A549 (cell line): ENCODE measurements at regions not wholly inside any gene's neighbourhood (a gene's known extent, or its start where the extent isn't known, plus 50 kb on each side); places are given as distances from the start of the nearest gene placed in this dataset.

Source experiments
- ATAC-seq, 2 experiments: fragments of 200-7000 bp in 1 of 2; fragments of >200 bp in 1 of 2; cut with Nextera tagmentation in 1 of 2; cut with Tn5 transposase in 1 of 2; 3 replicates each; pipeline versions ENCODE4 v1.8.0 to v1.9.1; 2018 to 2020; ENCODE audit warnings: mild to moderate bottlenecking in 1 of 2, moderate library complexity in 1 of 2
- CTCF ChIA-PET: fragments of 300-600 bp; sonication (Branson Sonifier 250); formaldehyde crosslinking; extraction: SDS; loops from one replicate; lab custom pipeline; 2021; ENCODE audit warnings: antibody characterized with exemption, inconsistent platforms; lab: Yijun Ruan, JAX
- POLR2A ChIA-PET: fragments of 350-600 bp; formaldehyde crosslinking; extraction: SDS; loops from one replicate; lab custom pipeline; 2021; ENCODE audit warnings: antibody characterized with exemption, inconsistent platforms; lab: Yijun Ruan, JAX
- DNase-seq, 2 experiments: peaks; one replicate each; pipeline versions ENCODE4 v3.0.0 to v3.0.0-alpha.2; 2011 to 2016; ENCODE audit warnings: low read depth in 1 of 2, low spot score in 1 of 2
- FAIRE-seq: peaks from 2 replicates; lab custom pipeline; 2011; peaks lifted over from hg19 to GRCh38; lab: Jason Lieb, UNC
- H3K27ac ChIP-seq, 2 experiments: fragments of >200 bp; sonication (Bioruptor Twin); formaldehyde crosslinking; 3 replicates each; pipeline ENCODE4 v1.5.1; 2016 to 2017
- H3K4me1 ChIP-seq: fragments of >200 bp; sonication (Bioruptor Twin); formaldehyde crosslinking; 3 replicates; pipeline ENCODE4 v1.6.1; 2016
- H3K4me2 ChIP-seq: fragments of >200 bp; sonication (Bioruptor Twin); formaldehyde crosslinking; 3 replicates; pipeline ENCODE4 v1.6.1; 2016
- H3K4me3 ChIP-seq: fragments of >200 bp; sonication (Bioruptor Twin); formaldehyde crosslinking; 3 replicates; pipeline ENCODE4 v1.5.1; 2016
- H3K9me3 ChIP-seq: fragments of >200 bp; sonication (Bioruptor Twin); formaldehyde crosslinking; 3 replicates; pipeline ENCODE4 v1.6.1; 2016
- ATOH8 ChIP-seq: fragments of 250-450 bp; sonication (Bioruptor Pico); IDR thresholded peaks from 2 replicates; pipeline ENCODE4 v1.5.0; 2020; ENCODE audit warnings: low read depth, mild to moderate bottlenecking, moderate library complexity
- CBX2 ChIP-seq: fragments of 200-600 bp; sonication (generic); IDR thresholded peaks from 2 replicates; pipeline ENCODE4 v1.6.1; 2016; ENCODE audit warnings: low read depth, mild to moderate bottlenecking, borderline replicate concordance
- CEBPB ChIP-seq, 2 experiments: fragments of >200 bp in 1 of 2; sonication (Bioruptor Twin) in 1 of 2; formaldehyde crosslinking in 1 of 2; IDR thresholded peaks; 2 replicates each; pipeline ENCODE4 v1.6.1; 2012 to 2016
- CHD2 ChIP-seq: fragments of 150-350 bp; IDR thresholded peaks from 2 replicates; pipeline ENCODE4 v1.6.1; 2014; ENCODE audit warnings: low read length; ENCODE audit not compliant: partially characterized antibody
- CHD4 ChIP-seq: fragments of 200-600 bp; sonication (generic); IDR thresholded peaks from 2 replicates; pipeline ENCODE4 v1.6.1; 2016; ENCODE audit warnings: antibody characterized with exemption, mild to moderate bottlenecking, borderline replicate concordance
- EHF ChIP-seq: fragments of 250-450 bp; sonication (Bioruptor Pico); IDR thresholded peaks from 2 replicates; pipeline ENCODE4 v1.5.0; 2020; ENCODE audit warnings: mild to moderate bottlenecking
- ESRRA ChIP-seq: fragments of 150-350 bp; IDR thresholded peaks from 2 replicates; pipeline ENCODE4 v1.6.1; 2014; ENCODE audit warnings: mild to moderate bottlenecking, low read length, borderline replicate concordance
- FOXS1 ChIP-seq: fragments of 250-450 bp; sonication (Bioruptor Pico); IDR thresholded peaks from 2 replicates; pipeline ENCODE4 v1.5.0; 2020; ENCODE audit warnings: mild to moderate bottlenecking, moderate library complexity
- HDAC2 ChIP-seq: fragments of 200-600 bp; sonication (generic); IDR thresholded peaks from 2 replicates; pipeline ENCODE4 v1.6.1; 2016
- HES2 ChIP-seq: fragments of >200 bp; sonication (Bioruptor Twin); formaldehyde crosslinking; IDR thresholded peaks from 2 replicates; pipeline ENCODE4 v1.6.1; 2016
- HOXA7 ChIP-seq: fragments of 250-450 bp; sonication (Bioruptor Pico); IDR thresholded peaks from 2 replicates; pipeline ENCODE4 v1.5.0; 2020; ENCODE audit warnings: mild to moderate bottlenecking, moderate library complexity
- HOXB13 ChIP-seq: fragments of 250-450 bp; sonication (Bioruptor Pico); IDR thresholded peaks from 2 replicates; pipeline ENCODE4 v1.5.0; 2020; ENCODE audit warnings: low read depth, mild to moderate bottlenecking, moderate library complexity
- JUNB ChIP-seq: fragments of >200 bp; sonication (Bioruptor Twin); formaldehyde crosslinking; IDR thresholded peaks from 2 replicates; pipeline ENCODE4 v1.6.1; 2016
- KDM1A ChIP-seq: fragments of 200-600 bp; sonication (generic); IDR thresholded peaks from 2 replicates; pipeline ENCODE4 v1.6.1; 2016; ENCODE audit warnings: low read depth, mild to moderate bottlenecking
- MAFK ChIP-seq: fragments of 450-650 bp; IDR thresholded peaks from 2 replicates; pipeline ENCODE4 v1.6.1; 2014; ENCODE audit not compliant: partially characterized antibody
- MAX ChIP-seq: IDR thresholded peaks from 2 replicates; pipeline ENCODE4 v1.6.1; 2012
- MAZ ChIP-seq: fragments of 150-350 bp; IDR thresholded peaks from 2 replicates; pipeline ENCODE4 v1.6.1; 2014; ENCODE audit warnings: antibody characterized with exemption, low read depth, low read length, borderline replicate concordance
- MYC ChIP-seq: IDR thresholded peaks from 2 replicates; pipeline ENCODE4 v1.6.1; 2012; ENCODE audit warnings: mild to moderate bottlenecking, inconsistent platforms, low read length, improper control_type of control experiment, borderline replicate concordance
- NR3C1 ChIP-seq: fragments of >200 bp; sonication (Bioruptor Twin); formaldehyde crosslinking; IDR thresholded peaks from 3 replicates; pipeline ENCODE4 v1.6.1; 2017
- PBX3 ChIP-seq: IDR thresholded peaks from 2 replicates; pipeline ENCODE4 v1.6.1; 2012
- PHF8 ChIP-seq: fragments of 200-600 bp; sonication (generic); IDR thresholded peaks from 2 replicates; pipeline ENCODE4 v1.6.1; 2016; ENCODE audit warnings: low read depth, mild to moderate bottlenecking, antibody characterized with exemption, moderate library complexity, borderline replicate concordance
- RCOR1 ChIP-seq: fragments of 150-350 bp; IDR thresholded peaks from 2 replicates; pipeline ENCODE4 v1.6.1; 2014; ENCODE audit warnings: antibody characterized with exemption, low read length, low read depth
- RFX5 ChIP-seq: fragments of 450-650 bp; IDR thresholded peaks from 2 replicates; pipeline ENCODE4 v1.7.1; 2014; ENCODE audit warnings: antibody characterized with exemption, mild to moderate bottlenecking, moderate library complexity
- SMC3 ChIP-seq: fragments of >200 bp; sonication (Bioruptor Twin); formaldehyde crosslinking; IDR thresholded peaks from 3 replicates; pipeline ENCODE4 v1.6.1; 2018; ENCODE audit warnings: inconsistent platforms
- TFCP2L1 ChIP-seq: fragments of 250-450 bp; sonication (Bioruptor Pico); IDR thresholded peaks from 2 replicates; pipeline ENCODE4 v1.5.0; 2021; ENCODE audit warnings: mild to moderate bottlenecking
- ZC3H11A ChIP-seq: fragments of 450-650 bp; IDR thresholded peaks from 2 replicates; pipeline ENCODE4 v1.6.1; 2014; ENCODE audit warnings: antibody characterized with exemption, mild to moderate bottlenecking
- ZFP36 ChIP-seq: fragments of 450-650 bp; IDR thresholded peaks from 2 replicates; pipeline ENCODE4 v1.6.1; 2014; ENCODE audit warnings: borderline replicate concordance; ENCODE audit not compliant: partially characterized antibody
- WGBS: methylation state at CpG from one replicate; pipeline ENCODE4 v1.1.6; 2017; ENCODE audit errors: missing lambda C conversion rate; 5-methylcytosine and 5-hydroxymethylcytosine counted together

GRCh38 chr2:180144338-180144813 lies 137.3 kb upstream of the CWC22 start:
- POLR2A ChIA-PET = no interaction called here
- Histone ChIP-seq H3K4me2 (no peak overlapping the region), H3K9me3 (no peaks in the 10 kb centered on the region), H3K27ac (no peak overlapping the region), H3K4me3 (no peak overlapping the region), H3K4me1 (no peaks in the 10 kb centered on the region)
- no peak for FAIRE-seq
- TF ChIP-seq ATOH8 (CRISPR knock-in tag) (no peak), KDM1A (no peak), CHD4 (no peak), PBX3 (no peak), TFCP2L1 (no peak), HOXB13 (no peak), MAZ (no peak), HOXA7 (no peak), RFX5 (no peak), HES2 (no peak), CEBPB (IDR thresholded peaks at IDR 0.05) (no peak), ZC3H11A (no peak)
- ATAC-seq = no peak
- CTCF ChIA-PET = interaction anchor here (1.3 to 1.5 kb wide), 2 partner anchors 19 to 21 kb away, joined by 5 to 7 read pairs; no protein-coding TSS in a partner anchor
- no peak for DNase-seq

- Histone ChIP-seq H3K9me3 (no peaks in the 10 kb centered on the region), H3K4me2 (no peak overlapping the region), H3K27ac (no peak overlapping the region), H3K4me1 (no peaks in the 10 kb centered on the region), H3K4me3 (no peak overlapping the region)
- 67% methylated on average over 5 of the region's 5 CpGs for WGBS
- ATAC-seq (no peak), FAIRE-seq (no peak), DNase-seq (no peak)
- TF ChIP-seq CBX2 = no peak
- TF ChIP-seq RFX5 = no peak
- no peak for TF ChIP-seq PBX3
- no peak for TF ChIP-seq MAX
- TF ChIP-seq ESRRA = no peak
- no peak for TF ChIP-seq TFCP2L1
- TF ChIP-seq CHD2 = no peak
- TF ChIP-seq RCOR1 = no peak
- no peak for TF ChIP-seq MYC
- no peak for TF ChIP-seq HOXA7
- no peak for TF ChIP-seq ZC3H11A
- no peak for TF ChIP-seq ZFP36
- TF ChIP-seq EHF = no peak
- no peak for TF ChIP-seq FOXS1 (CRISPR knock-in tag)
- no peak for TF ChIP-seq SMC3
- TF ChIP-seq MAFK = no peak
- no peak for TF ChIP-seq NR3C1
- no peak for TF ChIP-seq JUNB
- TF ChIP-seq PHF8 = no peak
- TF ChIP-seq HDAC2 = no peak
- POLR2A ChIA-PET = no interaction called here
- CTCF ChIA-PET = interaction anchor here (1.3 to 1.5 kb wide), 2 partner anchors 18 to 20 kb away, joined by 5 to 7 read pairs; no protein-coding TSS in a partner anchor
These were observed 136.7 kb upstream of the CWC22 start for GRCh38 chr2:180143633-180144337.
